Fibroblast of skin of scalp (primary cell): ENCODE measurements at regions not wholly inside any gene's neighbourhood (a gene's known extent, or its start where the extent isn't known, plus 50 kb on each side); places are given as distances from the start of the nearest gene placed in this dataset.

Experiments used
- DNase-seq: peaks from one replicate; pipeline ENCODE4 v3.0.0-alpha.2; 2013

DNA sequence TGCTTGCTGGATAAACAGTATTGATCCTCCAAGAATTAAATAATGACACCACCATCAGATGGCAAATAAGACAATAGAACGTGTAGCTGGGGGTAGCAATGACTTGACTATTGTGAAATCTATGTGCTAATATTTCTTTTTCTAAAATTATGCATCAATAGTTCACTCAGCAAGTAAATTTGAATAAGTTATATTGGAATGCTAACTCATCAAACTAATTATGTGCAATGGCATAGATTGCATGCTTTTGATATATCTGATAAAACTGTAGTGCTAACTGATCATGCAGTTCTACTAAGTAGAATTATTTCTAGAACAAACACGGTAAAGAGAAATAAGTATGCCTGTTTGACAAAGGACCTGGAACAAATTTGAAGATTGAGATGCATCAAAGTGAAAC lies 474.4 kb downstream of the NOVA1 start:
- no peak for DNase-seq

DNA sequence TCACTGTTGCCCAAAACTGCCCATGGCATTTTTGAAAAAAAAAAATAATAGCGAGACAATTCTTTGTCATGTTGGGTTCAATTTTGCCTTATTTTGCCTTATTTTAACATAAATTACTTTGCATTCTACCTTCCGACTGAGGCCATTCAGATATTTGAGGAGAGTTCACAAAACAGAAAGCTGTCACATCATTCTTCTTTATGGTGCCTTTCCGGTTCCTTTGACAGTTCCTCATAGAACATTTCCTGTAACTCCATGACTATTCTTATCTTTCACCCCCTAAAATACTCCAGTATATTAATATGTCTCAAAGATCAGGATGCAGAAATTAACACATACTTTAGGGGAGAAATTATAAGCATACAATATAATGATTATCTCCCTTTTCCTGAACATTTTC lies 476.7 kb downstream of the NOVA1 start:
- DNase-seq: no peak

DNA sequence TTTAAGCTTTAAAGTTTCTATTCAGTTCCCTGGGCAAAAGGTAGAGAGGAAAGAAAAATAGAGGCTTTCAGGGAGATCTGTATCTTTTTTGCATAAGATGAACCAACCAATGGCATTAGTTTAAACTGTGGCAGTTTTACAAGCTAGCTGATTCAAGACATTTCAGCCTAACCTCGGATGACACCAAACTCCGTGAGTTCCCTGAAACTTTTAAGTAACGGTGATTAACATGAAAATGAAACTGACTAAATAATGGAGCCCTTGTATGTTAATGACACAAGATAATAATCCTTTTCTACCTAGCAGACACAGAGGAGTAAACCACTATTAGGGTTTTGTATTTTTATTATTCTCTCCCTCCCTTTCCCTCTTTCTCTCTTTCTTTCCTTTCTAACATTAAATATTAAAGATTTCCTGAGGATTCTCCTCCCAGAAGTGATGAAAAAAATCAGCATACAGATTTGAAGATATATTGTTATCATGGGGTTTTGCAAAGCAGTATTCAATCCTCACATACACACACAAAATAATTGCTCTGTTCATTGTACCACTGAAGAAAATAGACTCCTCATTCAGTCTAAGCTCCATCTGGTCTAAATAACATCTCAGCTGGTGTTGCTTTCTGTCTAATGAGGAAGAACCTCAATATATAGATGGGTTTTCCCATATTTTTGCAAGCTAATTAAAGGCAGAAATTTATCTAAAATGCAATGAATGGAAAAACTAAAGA lies 483.8 kb downstream of the NOVA1 start:
- no peak for DNase-seq

DNA sequence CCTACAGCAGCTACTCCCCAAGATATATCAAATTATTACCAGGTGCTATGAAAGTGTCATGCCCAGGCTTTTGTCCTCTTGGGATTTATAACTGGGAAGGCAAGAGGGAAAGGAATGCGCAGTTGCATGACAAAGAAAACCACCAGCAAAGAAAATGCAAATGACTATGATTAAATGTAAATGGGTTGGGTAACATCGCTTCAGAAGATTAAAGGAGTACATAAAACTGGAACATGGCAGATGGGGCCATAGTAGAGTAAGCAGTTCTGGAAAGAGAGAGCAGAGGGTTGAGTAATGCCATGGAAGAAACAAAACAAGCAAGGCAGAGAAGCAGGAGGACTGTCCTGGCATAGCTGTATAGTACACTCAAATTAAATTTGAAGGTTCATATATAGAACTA lies 493.1 kb downstream of the NOVA1 start:
- DNase-seq: no peak

DNA sequence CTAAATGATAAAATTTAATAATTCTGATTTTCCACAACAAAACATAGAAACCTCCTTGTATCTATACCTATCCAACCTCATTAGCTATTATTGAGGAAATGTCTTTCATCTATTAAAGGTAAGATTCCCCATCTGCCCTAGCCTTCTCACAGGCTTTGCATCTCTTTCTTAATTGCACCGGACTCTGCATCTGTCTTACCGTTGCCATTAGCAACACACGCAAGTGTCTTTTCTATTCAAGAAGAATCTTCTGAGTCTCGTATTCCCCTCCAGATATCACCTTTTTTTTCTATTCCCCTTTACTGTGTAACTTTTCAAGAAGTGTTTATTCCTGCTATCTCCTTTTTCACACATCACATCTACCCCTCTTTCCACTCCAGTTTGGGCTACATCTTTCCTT lies 500.0 kb downstream of the NOVA1 start:
- DNase-seq: no peak

DNA sequence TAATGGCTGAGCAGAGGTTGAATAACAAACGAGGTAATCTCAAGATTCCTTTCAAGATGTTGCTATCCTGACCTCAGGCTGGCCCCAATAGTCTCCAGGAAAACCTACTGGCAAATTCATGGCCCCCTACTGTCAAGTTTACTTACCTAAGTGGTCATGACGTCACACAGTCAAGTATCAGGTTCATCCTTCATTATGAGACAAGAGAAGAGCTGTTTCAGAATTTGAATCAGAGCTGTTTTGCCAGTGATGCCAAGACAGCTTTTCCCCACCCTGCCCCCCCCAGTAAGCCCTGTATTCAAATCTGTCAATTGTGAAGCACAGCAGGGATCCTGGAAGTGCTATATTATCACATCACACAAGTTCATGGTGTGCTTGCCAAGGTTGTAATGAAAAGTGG lies 509.6 kb downstream of the NOVA1 start:
- DNase-seq: no peak

DNA sequence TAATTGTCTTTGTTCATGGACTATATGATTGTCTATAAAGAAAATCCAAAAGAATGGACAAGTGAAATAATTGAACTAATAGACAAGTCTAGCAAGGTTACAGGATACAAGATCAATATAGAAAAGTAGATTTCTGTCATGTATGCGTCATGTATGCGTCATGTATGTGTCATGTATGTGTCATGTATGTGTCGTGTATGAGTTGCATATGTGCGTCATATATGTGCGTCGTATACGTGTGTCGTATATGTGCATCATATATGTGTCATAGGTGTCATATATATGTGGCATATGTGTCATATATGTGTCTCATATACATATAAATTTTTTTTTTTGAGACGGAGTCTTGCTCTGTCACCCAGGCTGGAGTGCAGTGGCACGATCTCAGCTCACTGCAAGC lies 516.8 kb downstream of the NOVA1 start:
- no peak for DNase-seq

DNA sequence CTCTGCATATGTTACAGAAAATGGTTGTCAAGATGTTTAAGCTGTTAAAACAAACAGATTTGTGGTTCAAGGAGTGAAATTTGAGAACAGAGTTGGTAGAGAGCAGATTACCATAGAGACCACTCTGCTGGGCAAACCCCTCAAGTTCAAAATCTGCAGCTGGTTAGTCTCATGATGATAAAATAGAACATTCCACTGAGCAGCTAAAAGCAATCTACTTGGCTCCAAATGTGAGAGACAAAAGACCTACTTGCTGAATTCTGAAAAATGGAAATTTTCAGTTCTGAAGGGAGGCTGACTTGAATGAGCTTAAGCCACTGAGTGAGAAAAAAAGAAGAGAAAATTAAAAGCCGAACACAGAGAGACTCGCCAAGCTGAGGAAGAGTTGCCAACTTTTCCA lies 519.3 kb downstream of the NOVA1 start:
- DNase-seq: no peak

DNA sequence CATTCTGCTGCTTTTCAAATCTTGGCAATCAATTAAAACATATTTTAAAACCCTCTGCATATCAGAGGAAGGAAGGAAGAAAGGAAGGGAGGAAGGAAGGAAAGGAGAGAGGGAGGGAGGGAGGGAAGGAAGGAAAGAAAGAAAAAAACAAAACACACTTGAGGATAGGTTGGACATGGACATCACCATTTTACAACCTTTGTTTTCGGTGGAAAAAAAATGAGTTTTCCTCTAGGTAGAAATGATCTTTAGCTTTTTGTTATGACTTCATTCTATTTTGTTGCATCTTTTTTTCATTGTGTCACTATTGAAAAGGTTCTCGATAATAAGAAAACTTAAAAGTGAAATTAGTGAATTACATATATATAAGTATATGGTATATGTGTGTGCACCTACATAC lies 522.9 kb downstream of the NOVA1 start:
- no peak for DNase-seq

DNA sequence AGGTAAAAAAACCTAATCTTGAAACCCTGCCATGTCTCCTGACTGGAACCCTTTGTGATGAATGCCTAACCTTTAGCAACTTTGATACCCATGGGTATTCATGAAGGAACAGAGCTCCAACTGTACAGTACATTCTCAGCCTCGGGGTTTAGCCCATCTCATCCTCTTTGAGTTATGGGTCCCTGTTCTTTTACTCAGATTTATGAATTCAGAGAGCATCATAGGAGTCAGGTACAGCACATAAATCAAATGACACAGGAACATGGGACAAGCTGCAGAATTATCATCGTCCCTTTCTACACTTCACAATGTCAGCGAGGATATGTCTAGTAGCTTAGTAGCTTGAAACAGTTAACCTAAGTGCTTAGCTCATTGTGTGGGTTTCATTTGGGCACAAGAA lies 527.4 kb downstream of the NOVA1 start:
- DNase-seq: no peak

DNA sequence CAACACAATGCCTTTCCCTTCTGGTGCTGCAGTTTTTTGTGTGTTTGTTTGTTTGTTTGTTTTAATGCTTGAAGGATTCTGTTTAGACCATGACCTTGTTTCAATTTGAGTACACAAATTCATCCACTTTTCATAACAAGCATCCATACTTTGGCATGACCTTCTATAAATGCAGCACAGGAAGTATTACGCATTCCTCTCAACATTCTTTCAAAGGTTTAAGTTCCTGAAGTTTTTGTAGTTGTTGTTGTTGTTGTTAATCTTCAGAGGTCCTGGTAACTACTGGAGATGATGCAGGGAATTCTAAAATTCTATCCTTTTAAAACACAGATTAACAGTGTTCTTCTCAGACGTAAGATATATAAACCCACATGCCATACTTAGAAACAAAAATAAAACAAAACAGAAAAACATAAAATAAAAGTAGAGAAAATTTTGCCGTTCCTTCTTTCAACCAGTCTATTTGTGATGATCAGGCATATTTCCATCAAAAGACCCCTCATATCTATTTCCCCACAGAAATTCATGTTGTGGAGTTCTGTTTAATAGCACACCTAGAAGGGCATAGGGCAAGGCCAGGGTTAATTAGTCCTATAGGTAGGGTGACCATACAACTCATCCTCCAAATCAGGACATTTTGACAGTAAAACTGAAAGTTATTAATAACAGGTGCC lies 529.9 kb downstream of the NOVA1 start:
- DNase-seq: no peak

DNA sequence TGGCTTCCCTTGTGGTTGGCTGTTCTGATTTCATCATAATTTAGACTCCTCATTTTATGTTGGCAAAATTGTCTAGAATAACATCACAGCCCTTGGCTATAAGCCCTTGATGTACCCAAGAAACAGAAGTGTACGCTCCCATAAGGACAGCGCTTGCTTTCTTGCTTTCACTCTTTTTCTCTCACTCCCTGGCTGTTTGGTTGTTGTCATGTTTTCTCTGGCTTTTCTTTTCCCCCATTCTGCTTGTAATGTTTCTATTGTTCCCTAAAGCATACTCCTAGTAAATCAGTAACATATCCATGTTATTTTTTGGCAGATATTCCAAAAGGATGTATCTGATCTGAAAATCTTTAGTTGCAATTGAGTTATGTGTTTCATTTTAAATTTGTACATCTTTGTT lies 530.5 kb downstream of the NOVA1 start:
- DNase-seq: no peak

DNA sequence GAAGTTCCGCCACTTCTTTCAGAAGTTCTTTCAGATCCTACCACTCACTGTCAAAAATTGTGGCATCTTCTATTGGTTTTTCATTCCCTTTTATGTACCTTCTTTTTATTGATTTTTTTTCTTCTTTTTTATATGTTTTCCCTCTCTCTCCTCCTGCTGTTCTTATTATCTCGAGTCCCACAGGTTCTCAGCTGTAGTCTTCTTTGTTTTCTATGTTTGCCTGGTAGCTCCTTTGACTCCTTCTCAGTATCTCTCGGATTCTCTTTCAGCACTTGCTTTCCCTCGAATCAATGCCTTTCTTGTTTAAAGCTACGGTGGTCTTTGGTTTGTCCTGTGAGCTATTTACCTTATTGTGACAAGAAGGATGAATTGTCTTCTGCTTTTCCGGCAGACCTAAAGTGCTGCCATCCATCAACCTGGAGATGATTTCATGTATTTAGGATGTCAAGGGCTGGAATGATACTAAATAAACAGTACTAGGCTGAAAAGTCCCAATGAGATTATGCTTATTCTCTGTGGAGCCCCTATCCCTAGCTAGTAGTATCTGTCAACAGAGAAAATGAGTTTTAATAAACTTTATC lies 541.7 kb downstream of the NOVA1 start:
- DNase-seq: no peak

DNA sequence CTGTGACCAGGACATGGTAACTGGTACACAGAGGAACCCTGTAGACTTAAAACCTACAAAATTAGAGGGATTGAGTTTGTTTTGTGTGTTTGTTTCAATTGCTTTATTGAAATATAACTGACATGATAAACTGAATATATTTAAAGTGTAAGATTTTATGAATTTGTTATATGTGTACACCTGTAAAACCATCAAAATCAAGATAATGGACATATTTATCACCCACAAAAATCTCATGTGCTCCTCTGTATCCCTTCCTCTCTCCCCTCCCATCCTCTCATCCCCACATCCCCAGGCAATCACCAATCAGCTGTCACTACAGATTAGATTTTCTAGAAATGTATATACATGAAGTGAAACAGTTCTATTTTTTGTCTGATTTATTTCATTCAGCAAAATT lies 565.5 kb downstream of the NOVA1 start:
- no peak for DNase-seq

DNA sequence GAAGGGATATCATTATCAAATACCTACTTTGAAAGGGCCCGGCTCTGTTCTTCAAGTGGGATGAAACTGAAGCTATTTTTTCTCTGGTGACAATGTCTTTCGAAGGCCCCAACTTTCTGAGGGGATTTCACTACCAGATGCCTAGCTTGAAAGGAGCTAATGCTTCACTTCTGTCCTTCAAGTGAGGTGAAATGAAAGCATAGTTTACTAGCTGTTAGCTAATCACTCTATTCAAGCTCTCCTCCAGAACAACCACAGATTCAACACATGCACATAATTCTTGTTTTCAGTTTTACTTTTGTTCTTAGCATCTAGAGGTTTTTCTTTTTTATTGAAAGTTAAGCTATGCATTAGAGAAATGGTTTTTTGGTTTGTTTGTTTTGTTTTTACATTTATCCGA lies 571.4 kb downstream of the NOVA1 start:
- no peak for DNase-seq

DNA sequence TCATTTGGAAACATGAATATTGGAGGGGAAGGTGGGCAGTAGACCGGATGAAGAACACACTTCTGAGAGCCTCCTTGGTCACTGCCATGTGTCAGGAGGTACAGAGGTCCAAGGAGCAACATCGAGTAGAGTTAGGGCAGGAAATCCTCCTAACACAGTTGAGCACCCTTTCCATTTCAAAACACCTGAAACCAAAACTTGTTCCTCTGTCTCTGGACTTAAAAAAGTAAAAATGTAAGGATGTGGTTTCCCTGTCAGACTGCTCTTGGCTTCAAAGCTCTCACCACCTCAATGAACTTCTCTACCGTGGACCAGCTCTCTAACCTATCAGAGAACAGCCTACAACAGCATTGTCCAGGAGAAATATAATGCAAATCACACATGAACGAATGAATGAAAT lies 573.9 kb downstream of the NOVA1 start:
- no peak for DNase-seq

DNA sequence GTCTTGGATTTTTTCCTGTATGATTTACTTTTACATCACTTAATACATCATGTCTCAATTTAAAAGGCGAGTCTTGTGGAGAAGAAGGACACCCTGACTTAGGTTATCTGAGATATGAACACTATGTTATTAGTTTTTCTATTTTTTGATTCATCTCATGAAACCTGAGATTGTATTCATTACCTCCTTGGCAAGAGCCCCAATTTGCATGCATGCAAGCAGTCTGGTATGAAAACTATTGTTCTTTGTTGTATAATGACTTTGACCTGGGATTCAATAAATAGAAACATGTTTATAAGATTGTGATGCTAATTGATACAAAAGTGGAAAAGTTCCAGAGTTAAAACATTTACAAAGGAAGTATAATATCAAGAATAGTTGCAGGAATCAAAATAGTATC lies 576.1 kb downstream of the NOVA1 start:
- DNase-seq: no peak

DNA sequence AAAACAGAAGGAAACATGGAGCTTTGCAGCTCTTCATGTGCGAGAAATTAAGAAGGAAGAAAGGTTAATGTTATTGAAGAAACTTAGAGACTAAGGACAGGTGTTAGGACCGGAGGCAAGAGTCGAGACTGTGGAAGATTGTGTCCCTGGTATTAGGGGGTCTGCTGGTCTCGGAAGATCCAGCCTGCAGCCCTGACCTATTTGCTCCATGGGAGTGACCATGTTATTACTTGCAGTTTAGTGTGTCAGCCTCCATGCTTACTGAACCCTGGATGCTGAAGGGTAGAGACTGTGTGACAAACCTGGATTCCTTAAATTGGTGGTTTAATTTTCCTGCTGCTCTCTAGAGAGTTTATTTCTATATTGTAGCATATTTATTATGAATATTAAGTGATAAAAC lies 580.6 kb downstream of the NOVA1 start:
- no peak for DNase-seq

DNA sequence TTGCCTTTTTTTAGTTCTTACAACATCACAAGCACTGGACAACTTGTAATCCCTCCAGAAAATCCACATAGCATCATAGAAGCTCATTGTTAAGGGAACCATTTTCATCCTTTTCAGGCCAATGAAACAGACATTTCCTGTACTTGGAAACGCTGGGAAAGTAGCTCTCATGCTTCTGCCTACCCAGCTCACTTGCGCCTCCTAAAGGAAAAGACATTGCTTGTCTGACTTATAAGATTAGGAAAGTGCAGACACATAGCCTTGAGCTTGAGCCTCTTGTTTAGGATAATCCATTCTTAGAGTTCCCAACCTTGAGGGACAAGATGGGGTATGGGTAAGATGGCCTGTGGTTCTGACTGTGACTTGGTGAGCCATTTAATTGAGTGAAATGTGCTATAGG lies 589.5 kb downstream of the NOVA1 start:
- DNase-seq: peak; percentile 1

DNA sequence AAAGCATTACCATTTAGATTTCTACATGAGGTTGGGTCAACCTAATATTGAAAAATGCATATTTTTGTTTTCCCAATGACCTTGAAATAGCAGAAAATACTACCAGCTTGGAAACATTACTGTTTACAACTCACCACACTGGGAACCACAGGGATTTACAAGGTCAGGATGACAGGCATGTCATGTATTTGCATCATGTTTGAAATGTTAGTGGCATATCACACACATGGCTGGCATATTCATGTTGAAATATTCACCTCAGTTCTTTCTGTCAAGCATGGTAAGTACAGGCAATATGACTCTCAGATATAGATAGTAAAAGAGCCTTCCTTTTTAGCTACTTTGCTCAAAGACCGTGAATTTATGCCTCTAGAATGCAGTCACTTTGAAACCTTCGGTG lies 593.5 kb downstream of the NOVA1 start:
- DNase-seq: no peak

DNA sequence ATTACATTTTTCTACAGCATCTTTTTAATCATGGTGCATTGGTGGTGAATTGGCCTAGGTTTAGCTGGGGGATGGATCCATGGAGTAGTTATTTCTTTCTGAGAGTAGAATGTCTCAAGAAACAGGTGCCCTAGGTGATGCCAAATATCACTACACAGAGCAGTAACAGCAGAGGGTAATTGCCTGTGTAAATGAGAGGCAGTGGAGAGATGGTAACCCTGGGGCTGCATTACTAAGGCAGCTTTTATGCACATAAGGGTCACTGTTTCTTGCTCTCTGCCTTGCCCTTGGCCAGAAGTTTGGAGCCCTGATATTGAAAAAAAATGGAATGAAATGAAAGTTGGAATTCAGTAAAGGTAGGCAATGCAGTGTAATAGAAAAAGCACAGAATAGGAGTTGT lies 604.0 kb downstream of the NOVA1 start:
- DNase-seq: no peak

DNA sequence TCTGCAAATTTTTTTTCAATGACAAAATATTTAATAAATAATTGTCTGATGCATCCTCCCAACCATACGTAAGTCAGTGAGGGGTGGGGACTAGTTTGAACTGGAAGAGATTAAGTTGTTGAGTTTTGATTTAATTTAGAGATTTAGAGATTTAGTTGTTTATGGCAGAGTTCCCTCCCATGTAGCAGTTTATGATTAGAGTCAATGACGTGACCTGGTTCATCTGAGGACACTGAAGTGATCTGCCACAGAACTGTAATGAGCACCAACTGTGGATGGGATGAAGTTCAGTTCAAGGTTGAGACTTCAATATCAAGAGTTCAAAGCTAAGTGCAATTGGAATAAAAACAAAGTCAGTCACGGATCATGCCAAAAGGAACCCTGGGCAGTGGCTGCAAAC lies 609.3 kb downstream of the NOVA1 start:
- no peak for DNase-seq

DNA sequence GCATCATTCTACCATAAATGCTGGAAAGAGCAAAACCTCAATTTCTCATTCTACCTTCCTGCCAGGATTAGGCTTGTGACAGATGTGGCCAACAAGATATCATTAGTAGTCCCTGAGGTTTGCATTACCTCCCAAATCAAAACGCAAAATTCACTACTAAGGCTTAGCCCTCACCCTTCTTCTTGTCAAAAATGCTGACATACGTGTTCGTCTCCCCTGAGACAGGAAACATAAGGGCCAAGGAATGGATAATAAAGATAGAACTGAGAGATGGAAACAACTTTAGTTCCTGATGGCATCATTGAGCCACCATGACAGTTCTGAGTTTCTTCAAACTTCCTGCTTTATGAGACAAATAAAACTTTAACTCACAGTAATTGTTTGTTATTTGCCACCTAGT lies 642.1 kb downstream of the NOVA1 start:
- DNase-seq: no peak

DNA sequence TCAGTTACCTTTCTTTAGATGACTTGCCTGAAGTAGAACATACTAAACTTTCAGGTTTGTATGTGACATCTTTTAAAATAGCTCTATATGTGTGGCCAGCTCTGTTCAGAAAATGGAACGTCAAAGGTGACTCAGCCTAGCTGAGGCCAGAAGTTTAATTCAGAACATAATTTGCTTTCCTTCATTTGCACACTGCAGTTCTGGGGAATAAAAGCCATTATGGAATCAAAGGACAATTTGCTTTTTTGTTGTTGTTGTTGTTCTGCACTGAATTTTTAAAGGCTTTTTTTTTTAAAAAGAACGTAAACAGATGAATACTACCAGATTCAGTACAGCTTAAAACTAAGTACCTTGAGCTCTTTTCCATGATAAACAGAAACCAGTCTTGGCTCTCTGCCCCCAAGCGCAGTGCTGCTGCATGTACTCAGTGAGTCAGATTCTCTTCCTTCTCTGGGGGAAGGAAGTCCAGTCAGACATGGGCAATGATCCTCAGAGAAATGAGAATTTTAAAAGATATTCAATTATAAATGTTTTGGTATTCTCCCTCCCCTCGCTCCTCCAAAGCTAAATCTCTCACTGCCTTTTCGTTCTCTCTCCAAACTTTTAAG lies 644.2 kb downstream of the NOVA1 start:
- DNase-seq: peak; percentile 70
